GM19351 (cell line): ENCODE measurements at regions not wholly inside any gene's neighbourhood (a gene's known extent, or its start where the extent isn't known, plus 50 kb on each side); places are given as distances from the start of the nearest gene placed in this dataset.
A peak's percentile ranks its signal among the peaks of the same experiment; 100 is the strongest.

Experiments
- ATAC-seq: cut with Tn5 transposase; IDR thresholded peaks from one replicate; pipeline ENCODE4 v1.9.1; 2021; ENCODE audit warnings: mild to moderate bottlenecking, moderate library complexity; ENCODE audit not compliant: unreplicated experiment

DNA sequence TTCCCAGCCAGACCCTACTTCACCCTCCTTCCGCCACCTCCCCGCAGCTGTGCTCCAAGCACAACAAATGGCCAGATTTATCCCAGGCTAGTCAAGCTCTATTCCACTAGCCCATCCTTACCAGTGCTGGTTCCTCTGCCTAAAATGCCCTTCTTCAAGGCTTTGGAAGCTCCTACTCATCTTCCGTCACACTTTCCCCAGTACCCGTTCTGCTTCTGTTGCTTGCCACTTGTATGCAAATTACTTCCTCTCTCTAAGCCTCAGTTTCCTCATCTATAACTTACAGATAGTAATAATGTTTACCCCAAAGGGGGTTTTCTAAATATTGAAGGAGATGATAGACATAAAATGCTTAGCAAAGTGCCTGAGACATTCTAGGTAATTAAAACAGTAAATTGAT, 193.1 kb downstream of the MAFB start:
- ATAC-seq: no peak

DNA sequence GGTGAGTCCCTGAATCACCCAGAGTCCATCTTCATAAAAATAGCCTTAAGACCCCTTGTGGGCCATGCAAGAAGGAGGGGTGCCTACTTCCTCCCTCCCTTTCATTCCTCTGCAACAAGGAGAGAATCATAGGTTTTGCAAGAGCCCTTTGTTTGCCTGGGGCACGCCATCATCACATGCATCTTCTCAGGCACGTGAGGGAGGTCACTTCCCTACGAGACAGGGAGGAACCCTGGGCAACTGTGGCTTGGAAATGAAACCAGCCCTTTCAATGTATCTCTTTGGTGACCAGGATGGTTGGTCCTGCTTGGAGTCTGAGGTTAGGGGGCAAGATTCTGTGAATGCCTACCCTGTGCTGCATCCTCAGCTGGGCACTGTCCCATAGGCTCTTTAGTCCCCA, 194.8 kb downstream of the MAFB start:
- ATAC-seq: no peak

DNA sequence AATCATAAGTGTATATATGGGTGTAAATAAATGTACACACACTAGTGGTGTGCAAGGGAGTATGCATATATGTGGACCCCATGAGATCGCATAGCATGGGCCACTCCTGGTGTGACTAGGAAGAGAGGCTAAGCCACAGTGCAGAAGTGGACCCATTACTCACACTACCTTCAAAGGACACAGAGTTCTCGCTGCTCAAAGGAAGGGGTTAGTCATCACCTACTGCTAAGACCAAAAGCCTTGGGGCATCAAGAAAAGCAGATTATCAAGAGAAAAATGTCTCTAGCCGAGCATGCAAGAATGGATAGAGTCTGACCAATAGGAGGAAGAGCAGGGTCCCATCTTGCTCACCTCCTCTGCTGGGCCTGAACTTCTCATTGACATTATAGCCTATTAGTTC, 195.5 kb downstream of the MAFB start:
- ATAC-seq: no peak

DNA sequence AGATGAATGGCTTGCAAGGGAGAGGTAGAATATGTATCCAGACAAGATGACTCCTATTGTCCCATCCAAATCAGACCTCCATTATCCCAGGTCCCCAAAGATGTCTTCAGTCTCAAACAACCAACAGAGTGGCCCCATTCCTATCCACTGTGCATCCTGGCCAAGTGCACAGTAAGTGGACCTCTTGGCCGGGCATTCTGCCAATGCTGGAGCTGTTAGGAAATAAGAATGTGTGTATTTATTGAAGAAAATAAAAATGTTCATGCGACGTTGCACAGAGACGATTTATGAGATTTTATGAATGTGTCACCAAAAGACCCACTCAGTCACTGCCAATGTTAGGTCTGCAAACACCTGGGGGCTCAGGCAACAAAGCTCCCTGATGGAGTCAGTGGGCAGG, 196.0 kb downstream of the MAFB start:
- ATAC-seq: no peak

DNA sequence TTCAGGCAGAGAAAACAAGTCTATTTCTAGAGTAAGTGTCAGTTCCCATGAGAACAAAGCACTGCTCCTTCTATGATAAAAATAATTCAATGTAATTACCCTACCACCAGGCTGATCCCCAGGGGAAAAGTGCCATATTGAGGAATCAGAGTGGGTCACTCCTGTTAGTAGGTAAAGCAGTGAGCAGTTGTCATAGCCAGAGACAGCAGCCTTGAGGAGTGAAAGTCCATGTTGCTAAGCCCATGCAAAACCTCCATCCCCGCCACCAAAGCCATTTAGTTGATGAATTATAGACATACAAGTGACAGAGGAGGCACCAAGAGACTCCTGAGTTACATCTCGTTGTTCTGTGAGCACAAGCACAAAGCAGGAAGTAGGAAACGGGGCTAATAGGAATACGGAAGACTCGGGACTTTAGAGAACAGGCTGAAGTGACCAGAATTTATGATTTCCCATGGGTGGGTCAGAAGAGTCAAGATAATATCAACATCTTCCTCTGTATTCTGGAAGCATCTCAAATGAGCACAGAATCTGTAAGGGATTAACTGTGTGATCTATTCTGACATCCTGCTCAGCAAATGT, 197.9 kb downstream of the MAFB start:
- ATAC-seq: no peak

DNA sequence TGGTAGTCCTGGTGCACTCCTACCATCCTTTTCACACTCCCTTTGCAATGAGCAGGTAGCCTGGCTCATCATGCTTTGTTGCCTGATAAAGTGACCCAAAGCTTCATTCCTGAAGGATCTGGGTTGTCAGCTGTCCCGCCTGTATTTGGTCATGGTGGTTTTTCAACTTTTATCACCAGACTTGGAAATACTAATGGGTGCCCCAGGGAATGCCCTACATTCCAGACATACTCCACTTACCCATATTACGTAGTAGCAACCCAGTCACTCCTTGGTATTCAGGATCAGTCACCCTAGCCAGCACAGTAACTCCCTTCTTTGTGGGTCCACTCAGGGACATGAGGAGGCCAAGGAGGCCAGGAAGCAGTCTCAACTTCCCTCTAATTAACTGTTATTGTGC, 199.2 kb downstream of the MAFB start:
- ATAC-seq: no peak

DNA sequence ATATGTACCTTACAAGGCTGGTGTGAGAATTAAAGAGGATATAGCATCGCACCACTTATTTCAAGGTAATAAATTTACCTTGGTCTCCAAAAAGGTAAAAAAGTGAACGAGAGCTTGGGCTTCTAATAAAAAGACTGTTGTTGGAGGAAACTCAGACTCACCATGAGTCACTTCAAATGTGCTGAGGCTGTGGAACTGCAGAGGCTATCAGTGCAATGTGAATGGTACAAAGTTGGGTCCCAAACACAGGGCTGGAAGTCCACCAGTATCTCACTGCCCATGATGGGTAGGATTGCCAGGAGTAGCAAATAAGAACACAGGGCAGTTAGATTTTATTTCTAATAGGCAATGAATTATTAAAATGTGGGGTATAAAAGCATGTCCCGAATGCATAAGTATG, 200.6 kb downstream of the MAFB start:
- ATAC-seq: no peak

DNA sequence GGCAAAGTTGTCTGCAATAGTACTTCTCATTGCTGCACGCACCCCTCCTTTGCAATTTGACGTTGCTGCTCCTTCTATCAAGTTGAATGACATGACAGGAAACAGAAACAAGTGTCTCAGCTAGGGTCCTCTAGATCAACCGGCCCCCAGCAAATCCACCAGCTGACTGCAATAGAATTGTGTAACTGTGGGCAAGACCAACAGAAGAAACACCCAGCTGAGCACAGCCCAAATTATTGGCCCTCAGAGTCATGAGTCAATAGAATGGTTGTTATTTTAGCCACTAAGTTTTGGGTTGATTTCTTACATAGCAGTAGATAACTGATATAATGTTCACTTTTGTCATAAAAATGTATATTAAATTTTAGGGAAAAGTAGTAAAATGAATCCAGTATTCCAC, 202.7 kb downstream of the MAFB start:
- ATAC-seq: no peak

DNA sequence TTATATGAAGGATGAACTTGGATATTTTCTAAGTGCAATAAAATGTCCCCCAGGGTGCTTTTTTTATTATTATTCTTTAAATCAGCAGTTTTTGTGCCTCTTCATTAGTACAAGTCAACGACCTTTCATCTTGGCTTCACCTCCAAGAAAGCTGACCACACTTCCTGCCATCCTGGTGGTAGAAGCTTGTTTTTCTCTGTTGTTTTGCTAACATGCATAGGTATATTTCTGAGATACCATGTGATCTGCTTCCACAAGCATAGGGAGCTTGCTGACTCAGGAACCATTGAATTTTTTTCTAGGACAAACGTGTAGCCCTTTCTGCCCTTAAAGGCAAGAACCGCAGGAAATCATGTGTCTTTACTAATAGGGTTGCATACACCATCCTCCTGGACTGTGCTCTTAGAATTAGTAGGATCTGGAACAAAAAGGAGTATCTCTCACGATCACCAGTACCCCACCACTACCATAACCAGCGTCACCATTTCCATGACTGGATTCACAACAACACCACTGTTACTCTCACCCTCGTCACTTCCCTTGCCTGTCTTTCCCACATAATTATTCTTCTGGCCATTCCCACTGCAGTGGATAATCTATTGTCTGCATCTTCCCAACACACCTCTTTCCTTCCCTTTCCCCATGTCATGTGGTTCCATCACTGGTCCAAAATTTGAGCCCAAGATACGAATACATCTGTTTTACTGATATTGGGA, 207.1 kb downstream of the MAFB start:
- ATAC-seq: no peak

DNA sequence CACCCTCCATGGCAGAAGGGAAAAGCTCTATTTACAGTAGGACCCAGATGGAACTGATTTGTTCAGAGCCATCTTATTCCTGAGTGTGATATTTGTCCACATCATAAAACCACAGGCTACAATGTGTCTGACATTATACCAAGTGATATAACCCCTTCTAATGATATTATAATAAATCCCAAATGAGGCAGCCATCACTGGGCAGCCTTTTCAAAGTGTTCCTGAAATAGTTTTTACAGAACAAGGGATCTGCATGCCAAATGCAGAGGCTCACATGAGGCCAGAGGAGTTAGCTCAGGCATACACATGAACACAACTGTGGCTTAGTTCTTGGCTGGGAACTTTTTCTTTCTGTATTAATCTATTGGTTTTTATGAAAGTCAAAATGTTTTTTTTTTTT, 207.7 kb downstream of the MAFB start:
- ATAC-seq: no peak

DNA sequence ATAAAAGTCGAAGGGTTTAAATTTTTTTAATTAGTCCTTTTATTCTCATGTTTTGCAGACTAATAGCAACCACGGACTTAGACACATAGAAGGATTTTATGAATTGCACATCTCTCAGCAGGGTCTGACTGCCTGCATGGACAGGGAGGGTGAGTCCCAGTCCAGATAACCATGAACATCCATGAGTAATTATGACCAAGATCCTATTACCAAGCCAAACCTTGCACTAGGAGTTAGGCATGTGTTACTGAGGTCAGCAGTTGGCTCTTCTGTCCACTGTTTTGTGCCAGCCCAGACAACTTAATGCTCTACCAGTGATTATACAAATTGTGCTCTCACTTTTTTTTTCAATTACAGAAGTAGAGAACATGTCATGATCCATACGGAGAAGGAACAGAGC, 211.2 kb downstream of the MAFB start:
- no peak for ATAC-seq

DNA sequence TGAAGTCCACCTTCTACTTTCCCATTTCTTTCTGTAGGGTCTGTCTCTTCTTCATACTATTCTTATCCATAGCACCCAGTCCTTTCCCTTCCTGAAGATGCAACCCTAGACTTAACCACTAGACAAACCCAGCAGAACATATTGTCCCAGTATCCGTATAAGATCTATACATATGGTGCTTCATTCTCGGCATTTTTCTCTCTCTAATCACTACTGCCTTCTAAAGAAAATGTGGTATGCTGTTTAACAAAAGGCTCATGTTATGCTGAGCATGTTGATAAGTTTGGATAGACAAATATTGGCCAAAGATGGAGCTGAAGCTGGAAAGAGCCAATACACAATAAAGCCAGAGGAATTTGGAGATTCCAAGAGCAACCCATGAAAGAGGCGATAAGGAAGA, 212.6 kb downstream of the MAFB start:
- ATAC-seq: no peak

DNA sequence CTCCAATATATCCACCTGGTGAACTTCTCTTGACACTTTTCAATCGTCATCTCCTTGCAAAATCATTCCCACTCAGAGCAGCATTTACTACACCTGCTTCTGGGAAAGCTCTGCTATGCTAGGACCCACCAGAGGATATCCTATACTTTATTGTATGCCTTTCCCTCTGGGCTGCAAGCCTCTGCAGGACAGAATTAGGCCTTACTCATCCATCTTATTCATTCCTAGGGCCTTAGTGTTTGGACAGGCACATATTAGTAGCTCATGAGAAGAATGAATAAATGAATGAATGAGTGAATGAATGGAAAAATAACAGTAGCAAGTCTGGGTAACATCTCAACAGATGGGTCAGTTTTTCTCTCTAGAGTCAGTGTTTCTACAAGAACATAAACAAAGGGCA, 216.1 kb downstream of the MAFB start:
- ATAC-seq: no peak

DNA sequence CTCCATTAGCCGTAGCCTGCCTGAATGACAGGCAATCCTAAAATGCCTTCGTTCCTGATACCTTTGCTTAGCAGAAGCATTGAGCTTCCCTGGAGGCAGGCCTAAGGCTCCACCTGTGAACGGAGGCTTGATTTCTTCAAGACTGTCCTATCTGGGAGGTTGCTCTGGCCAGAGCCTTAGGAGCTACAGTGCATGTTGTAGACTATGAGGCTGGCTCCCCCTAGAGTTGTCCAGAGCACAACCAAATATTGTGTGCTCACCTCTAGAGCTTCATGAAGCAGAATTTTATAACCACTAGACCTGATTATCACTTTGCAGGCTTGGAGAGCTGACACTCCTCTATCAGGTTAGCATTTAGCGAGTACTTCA, 217.8 kb downstream of the MAFB start:
- ATAC-seq: no peak

DNA sequence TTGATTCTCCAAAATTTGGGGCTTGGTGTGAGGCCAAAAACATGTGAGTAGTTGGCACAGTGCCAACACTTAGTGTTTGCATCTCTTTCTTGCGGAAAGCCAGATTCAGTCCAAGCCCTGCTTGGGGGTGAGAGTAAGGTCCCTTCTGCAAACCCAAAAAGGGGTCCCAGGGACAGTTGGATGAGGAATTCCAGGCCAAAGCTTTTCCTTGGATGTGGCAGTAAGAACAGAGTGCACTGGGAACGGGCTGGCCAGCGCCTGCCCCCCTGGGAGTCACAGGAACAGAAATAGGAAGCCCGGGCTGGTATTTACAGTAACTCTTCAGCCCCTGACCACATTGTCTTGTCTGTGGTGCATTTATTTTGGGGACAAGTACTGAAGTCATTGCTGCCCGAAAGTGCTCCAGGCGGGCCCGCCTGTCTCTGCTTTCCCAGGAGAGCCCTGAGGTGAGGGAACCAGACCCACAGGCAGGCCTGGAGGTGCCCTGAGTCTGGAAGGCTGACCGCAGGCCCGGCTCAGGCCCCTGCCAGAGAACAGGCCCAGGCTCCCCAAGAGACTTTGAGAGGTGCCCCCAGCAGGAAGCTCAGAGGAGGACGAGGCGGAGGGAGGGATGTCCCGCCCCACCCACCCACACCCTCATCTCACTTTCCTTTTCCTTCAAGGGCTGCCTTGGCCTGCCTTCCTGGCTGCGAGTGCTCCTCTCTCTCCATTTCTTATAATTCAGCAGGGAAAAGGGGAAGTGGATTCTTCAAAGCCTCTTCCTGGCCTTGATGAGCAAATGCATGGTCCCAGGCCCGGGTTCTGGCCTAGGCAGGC, 218.4 kb downstream of the MAFB start:
- no peak for ATAC-seq

DNA sequence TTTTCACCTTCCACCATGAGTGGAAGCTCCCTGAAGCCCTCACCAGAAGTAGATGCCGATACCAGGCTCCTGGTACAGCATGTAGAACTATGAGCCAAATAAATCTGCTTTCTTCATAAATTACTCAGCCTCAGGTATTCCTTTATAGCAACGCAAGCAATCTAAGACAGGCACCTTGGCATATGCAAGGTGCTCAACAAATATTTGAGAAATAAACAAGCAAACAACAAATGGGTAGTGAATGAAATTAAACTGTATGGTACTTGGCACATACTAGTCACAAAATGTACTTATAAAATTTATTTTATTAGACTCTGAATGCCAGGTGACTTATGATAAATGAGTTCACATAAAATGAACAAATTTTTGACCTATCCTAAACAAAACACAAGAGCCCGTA, 220.3 kb downstream of the MAFB start:
- ATAC-seq: no peak

DNA sequence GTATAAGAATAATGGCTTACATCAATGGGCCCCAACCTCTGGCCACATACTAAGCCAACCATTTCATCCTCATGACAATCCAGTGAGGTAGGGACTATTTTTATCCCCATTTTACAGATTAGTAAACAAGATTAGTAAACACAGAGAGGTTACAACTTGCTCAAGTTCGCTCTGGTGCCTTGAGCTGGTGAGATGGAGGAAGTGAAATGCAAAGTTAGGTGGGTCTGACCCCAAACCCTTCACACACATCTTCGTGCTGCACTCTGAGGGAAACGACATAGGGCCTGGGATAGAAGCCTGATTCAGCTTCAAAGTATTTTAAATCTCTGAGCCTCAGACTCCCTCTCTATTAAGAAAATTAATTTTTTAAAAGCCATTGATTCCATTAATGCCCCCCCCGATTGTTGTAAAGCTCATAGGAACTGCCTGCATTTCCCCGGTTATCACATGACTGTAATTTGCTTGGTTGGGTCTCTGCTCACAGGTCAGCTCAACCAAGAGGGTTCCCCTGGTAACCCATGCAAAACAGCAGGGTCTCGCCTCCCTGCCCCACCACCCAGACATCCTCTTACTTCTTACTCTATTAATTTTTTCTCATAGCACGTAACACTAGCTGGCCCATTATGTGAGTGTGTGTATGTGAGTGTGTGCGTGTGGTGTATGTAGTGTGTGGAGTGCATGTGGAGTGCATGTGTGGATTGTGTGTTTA, 221.2 kb downstream of the MAFB start:
- ATAC-seq: peak; percentile 50

DNA sequence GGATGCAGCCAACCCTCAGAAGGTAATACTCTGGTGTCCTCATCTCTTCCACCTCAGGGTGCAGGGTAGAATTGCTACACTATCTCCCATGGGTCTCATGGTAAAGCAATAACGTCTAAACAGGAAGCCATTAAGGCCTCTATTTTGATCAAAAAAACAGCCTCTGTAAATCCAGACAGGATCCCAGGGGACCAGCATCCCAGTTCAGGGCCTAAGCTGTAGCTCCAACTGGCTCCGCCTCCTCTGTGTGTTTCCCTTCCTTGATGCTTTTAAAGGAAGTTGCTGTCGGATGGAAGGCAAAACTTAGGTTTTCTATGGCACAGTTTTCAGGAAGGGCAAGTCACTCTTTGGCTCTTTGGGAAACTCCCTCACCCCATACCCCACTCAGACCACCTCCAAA, 222.0 kb downstream of the MAFB start:
- ATAC-seq: no peak

DNA sequence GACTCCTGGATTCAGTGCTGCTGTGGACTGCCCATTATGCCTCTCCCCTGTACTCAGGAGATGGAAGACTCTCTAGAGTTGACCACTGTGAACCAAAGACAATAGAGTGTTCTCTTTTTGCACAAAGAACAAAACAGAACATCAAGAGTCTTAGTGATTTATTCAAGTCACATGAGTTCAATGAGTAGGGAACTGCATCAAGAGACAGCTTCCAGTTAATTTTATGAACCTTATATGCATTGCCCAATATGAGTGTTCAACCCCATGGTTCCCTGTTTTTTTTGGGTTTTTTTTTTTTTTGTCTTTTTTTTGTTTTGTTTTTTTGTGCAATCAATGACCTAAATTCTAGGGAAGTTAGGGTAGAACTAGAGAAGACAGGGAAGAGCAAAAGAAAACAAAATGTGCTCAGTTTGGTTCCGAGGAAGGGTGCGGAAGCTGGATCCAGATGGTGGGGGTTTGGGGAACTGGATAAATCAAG, 224.3 kb downstream of the MAFB start:
- no peak for ATAC-seq

DNA sequence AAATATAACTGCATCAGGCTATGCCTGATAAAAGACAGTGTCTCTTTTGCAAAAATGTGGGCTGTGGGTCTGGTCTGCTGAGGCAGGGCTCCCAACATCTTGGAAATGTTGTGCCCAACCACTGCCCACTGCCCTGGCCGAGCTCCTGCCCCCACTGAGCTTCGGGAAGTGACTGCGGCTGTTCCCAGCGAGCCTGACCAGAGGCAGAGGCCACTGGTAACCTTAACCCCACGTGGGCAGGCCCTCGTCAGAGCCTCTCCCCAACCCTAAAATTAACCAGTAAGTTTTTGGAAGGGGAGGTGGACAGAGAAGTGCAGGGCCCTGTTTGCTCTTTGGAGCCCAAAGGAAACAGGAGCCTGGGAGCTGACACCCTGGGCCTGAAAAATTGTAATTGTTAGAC, 225.9 kb downstream of the MAFB start:
- no peak for ATAC-seq

DNA sequence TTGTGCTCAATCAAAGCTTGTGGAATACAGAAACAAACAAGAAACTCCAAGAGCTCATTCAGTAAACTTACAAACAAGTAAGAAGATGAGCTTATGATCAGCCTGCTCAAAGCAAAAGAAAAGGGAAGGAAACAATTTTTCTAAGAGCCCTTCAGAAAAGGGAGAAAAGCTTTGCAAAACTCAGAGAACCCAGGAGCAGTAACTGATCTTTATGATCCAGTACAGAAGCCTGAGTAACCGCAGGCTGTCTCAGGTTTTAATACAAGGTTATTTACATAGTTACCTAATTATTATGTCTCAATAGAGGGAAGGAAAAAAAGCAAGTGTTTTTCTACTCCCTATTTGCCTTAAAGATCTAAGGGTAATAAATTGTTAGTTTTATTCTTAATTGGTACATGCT, 226.5 kb downstream of the MAFB start:
- ATAC-seq: no peak

DNA sequence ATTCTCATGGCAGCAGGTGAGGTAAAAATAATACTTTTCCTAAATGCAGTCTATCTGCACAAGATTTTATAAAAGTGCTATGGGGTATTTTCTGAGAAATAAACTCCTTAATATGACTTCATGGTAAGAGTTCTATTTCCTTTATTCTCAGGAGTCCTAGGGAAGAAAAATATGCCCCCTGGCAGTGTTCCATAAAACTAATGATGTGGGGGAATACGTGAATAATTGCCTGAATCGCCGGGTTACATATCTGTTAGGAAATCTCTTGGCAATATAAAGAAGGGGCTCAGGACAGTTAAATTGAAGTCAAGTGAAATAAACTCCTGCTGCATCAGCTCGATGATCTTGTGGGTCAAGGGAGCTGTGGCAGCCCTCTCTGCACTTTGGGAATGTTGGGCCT, 229.7 kb downstream of the MAFB start:
- ATAC-seq: no peak
